K562 (cell line): ENCODE measurements at regions not wholly inside any gene's neighbourhood (a gene's known extent, or its start where the extent isn't known, plus 50 kb on each side); places are given as distances from the start of the nearest gene placed in this dataset.

Experiments
- KDM1A ChIP-seq, 2 experiments: fragments of 450-650 bp; IDR thresholded peaks; 2 replicates each; pipeline ENCODE4 v1.6.1; 2016; ENCODE audit warnings: mild to moderate bottlenecking in 2 of 2
- MYC ChIP-seq, 2 experiments: fragments of 250-450 bp in 1 of 2; sonication (Bioruptor Pico) in 1 of 2; IDR thresholded peaks; 2 replicates each; pipeline versions ENCODE4 v1.5.1 to v1.6.1; 2012 to 2021; ENCODE audit warnings: low read depth in 2 of 2, borderline replicate concordance in 1 of 2, improper control_type of control experiment in 1 of 2, low read length in 1 of 2, mild to moderate bottlenecking in 1 of 2, moderate library complexity in 1 of 2
- NCOA1 ChIP-seq: fragments of 450-650 bp; IDR thresholded peaks from 2 replicates; pipeline ENCODE4 v1.6.1; 2016; ENCODE audit warnings: low read depth
- NR1H2 ChIP-seq: sonication (generic); formaldehyde crosslinking; IDR thresholded peaks from 2 replicates; pipeline ENCODE4 v1.4.0; 2020; ENCODE audit warnings: mild to moderate bottlenecking, missing genetic modification reagents
- POU5F1 ChIP-seq: fragments of 150-350 bp; IDR thresholded peaks from 2 replicates; pipeline ENCODE4 v1.6.1; 2014; ENCODE audit warnings: borderline replicate concordance, low read length, low read depth, mild to moderate bottlenecking; ENCODE audit not compliant: partially characterized antibody
- SMARCA4 ChIP-seq: fragments of 450-650 bp; IDR thresholded peaks from 2 replicates; pipeline ENCODE4 v1.6.1; 2016
- ZNF507 ChIP-seq: conservative IDR thresholded peaks from 2 replicates; pipeline ENCODE4 v1.6.1; 2017; ENCODE audit warnings: missing genetic modification characterization, missing compliant biosample characterization
- ZNF780A ChIP-seq: fragments of 250-450 bp; sonication (Bioruptor Pico); IDR thresholded peaks from 2 replicates; pipeline ENCODE4 v1.5.0; 2021; ENCODE audit warnings: mild to moderate bottlenecking
- TF ChIP-seq, protein P1 (sequence below): fragments of 250-450 bp; sonication (Bioruptor Pico); IDR thresholded peaks from 2 replicates; pipeline ENCODE4 v1.4.0; 2020; ENCODE audit warnings: mild to moderate bottlenecking, moderate library complexity, borderline replicate concordance
- TF ChIP-seq, protein P2 (sequence below): fragments of 450-650 bp; IDR thresholded peaks from 2 replicates; pipeline ENCODE4 v1.6.1; 2018; ENCODE audit warnings: mild to moderate bottlenecking, low read depth; ENCODE audit not compliant: partially characterized antibody
- TF ChIP-seq, protein P3 (sequence below): fragments of 450-650 bp; IDR thresholded peaks from 2 replicates; pipeline ENCODE4 v1.6.1; 2017; ENCODE audit warnings: antibody characterized with exemption, mild to moderate bottlenecking
- TF ChIP-seq, protein P4 (sequence below): fragments of 450-650 bp; IDR thresholded peaks from 2 replicates; pipeline ENCODE4 v1.6.1; 2017; ENCODE audit warnings: antibody characterized with exemption
- TF ChIP-seq, protein P5 (sequence below): fragments of 250-450 bp; sonication (Bioruptor Pico); IDR thresholded peaks from 2 replicates; pipeline ENCODE4 v1.5.0; 2021

DNA sequence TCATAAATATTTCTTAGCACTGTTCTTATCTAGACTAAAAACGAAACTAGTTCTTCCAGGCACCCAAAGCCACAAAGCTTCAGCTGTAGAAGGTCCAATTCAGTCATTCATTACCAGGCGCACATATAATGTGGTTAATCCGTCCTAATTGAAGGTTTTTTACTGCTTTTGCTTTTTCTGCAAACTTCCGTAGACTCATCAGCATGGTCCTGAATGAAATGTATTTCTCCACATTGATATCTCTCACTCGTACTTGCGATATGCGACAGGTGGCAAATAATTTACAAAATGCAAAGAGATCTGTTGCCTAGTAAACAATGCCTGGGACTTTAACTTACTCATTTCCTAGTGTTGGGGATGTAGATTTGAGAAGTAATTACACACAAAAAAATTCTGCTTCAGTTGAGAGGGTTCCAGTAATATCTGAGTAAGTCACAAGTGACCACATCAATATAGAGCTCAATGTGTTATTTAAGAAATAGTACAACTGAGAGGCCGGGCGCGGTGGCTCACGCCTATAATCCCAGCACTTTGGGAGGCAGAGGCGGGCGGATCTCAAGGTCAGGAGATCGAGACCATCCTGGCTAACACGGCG, 75.0 kb upstream of the MBNL1 start (continued):
- TF ChIP-seq POU5F1 (no peak), NCOA1 (no peak), ZNF780A (no peak), SMARCA4 (0 out of 2 replicates have a peak, but pooled peaks have one; percentile 44), NR1H2 (CRISPR knock-in tag) (0 out of 2 replicates have a peak, but pooled peaks have one; percentile 30), KDM1A (IDR thresholded peaks at IDR 0.05) (no peak), ZNF507 (tag) (no peak), MYC (IDR thresholded peaks at IDR 0.05; ENCODE audit: low read depth, low read length) (0 out of 2 replicates have a peak, but pooled peaks have one; percentile 27), MYC (CRISPR knock-in tag; IDR thresholded peaks at IDR 0.05; ENCODE audit: borderline replicate concordance, low read depth) (no peak)
- TF ChIP-seq, protein P1, sequence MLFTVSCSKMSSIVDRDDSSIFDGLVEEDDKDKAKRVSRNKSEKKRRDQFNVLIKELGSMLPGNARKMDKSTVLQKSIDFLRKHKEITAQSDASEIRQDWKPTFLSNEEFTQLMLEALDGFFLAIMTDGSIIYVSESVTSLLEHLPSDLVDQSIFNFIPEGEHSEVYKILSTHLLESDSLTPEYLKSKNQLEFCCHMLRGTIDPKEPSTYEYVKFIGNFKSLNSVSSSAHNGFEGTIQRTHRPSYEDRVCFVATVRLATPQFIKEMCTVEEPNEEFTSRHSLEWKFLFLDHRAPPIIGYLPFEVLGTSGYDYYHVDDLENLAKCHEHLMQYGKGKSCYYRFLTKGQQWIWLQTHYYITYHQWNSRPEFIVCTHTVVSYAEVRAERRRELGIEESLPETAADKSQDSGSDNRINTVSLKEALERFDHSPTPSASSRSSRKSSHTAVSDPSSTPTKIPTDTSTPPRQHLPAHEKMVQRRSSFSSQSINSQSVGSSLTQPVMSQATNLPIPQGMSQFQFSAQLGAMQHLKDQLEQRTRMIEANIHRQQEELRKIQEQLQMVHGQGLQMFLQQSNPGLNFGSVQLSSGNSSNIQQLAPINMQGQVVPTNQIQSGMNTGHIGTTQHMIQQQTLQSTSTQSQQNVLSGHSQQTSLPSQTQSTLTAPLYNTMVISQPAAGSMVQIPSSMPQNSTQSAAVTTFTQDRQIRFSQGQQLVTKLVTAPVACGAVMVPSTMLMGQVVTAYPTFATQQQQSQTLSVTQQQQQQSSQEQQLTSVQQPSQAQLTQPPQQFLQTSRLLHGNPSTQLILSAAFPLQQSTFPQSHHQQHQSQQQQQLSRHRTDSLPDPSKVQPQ (CRISPR knock-in tag) = no peak
- TF ChIP-seq, protein P2, sequence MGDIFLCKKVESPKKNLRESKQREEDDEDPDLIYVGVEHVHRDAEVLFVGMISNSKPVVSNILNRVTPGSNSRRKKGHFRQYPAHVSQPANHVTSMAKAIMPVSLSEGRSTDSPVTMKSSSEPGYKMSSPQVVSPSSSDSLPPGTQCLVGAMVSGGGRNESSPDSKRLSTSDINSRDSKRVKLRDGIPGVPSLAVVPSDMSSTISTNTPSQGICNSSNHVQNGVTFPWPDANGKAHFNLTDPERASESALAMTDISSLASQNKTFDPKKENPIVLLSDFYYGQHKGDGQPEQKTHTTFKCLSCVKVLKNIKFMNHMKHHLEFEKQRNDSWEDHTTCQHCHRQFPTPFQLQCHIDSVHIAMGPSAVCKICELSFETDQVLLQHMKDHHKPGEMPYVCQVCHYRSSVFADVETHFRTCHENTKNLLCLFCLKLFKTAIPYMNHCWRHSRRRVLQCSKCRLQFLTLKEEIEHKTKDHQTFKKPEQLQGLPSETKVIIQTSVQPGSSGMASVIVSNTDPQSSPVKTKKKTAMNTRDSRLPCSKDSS = no peak
- TF ChIP-seq, protein P3, sequence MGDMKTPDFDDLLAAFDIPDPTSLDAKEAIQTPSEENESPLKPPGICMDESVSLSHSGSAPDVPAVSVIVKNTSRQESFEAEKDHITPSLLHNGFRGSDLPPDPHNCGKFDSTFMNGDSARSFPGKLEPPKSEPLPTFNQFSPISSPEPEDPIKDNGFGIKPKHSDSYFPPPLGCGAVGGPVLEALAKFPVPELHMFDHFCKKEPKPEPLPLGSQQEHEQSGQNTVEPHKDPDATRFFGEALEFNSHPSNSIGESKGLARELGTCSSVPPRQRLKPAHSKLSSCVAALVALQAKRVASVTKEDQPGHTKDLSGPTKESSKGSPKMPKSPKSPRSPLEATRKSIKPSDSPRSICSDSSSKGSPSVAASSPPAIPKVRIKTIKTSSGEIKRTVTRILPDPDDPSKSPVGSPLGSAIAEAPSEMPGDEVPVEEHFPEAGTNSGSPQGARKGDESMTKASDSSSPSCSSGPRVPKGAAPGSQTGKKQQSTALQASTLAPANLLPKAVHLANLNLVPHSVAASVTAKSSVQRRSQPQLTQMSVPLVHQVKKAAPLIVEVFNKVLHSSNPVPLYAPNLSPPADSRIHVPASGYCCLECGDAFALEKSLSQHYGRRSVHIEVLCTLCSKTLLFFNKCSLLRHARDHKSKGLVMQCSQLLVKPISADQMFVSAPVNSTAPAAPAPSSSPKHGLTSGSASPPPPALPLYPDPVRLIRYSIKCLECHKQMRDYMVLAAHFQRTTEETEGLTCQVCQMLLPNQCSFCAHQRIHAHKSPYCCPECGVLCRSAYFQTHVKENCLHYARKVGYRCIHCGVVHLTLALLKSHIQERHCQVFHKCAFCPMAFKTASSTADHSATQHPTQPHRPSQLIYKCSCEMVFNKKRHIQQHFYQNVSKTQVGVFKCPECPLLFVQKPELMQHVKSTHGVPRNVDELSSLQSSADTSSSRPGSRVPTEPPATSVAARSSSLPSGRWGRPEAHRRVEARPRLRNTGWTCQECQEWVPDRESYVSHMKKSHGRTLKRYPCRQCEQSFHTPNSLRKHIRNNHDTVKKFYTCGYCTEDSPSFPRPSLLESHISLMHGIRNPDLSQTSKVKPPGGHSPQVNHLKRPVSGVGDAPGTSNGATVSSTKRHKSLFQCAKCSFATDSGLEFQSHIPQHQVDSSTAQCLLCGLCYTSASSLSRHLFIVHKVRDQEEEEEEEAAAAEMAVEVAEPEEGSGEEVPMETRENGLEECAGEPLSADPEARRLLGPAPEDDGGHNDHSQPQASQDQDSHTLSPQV = peak; percentile 63
- TF ChIP-seq, protein P4, sequence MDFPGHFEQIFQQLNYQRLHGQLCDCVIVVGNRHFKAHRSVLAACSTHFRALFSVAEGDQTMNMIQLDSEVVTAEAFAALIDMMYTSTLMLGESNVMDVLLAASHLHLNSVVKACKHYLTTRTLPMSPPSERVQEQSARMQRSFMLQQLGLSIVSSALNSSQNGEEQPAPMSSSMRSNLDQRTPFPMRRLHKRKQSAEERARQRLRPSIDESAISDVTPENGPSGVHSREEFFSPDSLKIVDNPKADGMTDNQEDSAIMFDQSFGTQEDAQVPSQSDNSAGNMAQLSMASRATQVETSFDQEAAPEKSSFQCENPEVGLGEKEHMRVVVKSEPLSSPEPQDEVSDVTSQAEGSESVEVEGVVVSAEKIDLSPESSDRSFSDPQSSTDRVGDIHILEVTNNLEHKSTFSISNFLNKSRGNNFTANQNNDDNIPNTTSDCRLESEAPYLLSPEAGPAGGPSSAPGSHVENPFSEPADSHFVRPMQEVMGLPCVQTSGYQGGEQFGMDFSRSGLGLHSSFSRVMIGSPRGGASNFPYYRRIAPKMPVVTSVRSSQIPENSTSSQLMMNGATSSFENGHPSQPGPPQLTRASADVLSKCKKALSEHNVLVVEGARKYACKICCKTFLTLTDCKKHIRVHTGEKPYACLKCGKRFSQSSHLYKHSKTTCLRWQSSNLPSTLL = no peak
- TF ChIP-seq, protein P5, sequence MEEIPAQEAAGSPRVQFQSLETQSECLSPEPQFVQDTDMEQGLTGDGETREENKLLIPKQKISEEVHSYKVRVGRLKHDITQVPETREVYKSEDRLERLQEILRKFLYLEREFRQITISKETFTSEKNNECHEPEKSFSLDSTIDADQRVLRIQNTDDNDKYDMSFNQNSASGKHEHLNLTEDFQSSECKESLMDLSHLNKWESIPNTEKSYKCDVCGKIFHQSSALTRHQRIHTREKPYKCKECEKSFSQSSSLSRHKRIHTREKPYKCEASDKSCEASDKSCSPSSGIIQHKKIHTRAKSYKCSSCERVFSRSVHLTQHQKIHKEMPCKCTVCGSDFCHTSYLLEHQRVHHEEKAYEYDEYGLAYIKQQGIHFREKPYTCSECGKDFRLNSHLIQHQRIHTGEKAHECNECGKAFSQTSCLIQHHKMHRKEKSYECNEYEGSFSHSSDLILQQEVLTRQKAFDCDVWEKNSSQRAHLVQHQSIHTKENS = no peak
